HEK293 (cell line): ENCODE measurements at regions not wholly inside any gene's neighbourhood (a gene's known extent, or its start where the extent isn't known, plus 50 kb on each side); places are given as distances from the start of the nearest gene placed in this dataset.
"Not testable (repeated sequence)": the region's sequence is repeated elsewhere in the genome, so short reads cannot be mapped to it uniquely, and the experiment has no call there.

Experiments
- CTCF ChIA-PET: fragments of 350-600 bp; formaldehyde crosslinking; extraction: SDS; loops from one replicate; lab custom pipeline; 2021; ENCODE audit warnings: antibody characterized with exemption; lab: Yijun Ruan, JAX
- POLR2A ChIA-PET: fragments of 300-600 bp; formaldehyde crosslinking; extraction: SDS; loops from one replicate; lab custom pipeline; 2020; ENCODE audit warnings: antibody characterized with exemption, inconsistent platforms; lab: Yijun Ruan, JAX
- H3K27ac ChIP-seq: fragments of 200-500 bp; sonication (Bioruptor generic); 2 replicates; pipeline ENCODE4 v1.5.1; 2014; ENCODE audit warnings: low read depth, low read length, control low read depth, inconsistent platforms; ENCODE audit errors: extremely low read depth
- H3K36me3 ChIP-seq, 2 experiments: fragments of 200-500 bp in 1 of 2; sonication (Bioruptor generic) in 1 of 2; 1 replicate in 1 of 2; 2 replicates in 1 of 2; pipeline ENCODE4 v1.5.1; 2014 to 2017; ENCODE audit warnings: inconsistent platforms in 2 of 2, low read length in 2 of 2; ENCODE audit not compliant: control insufficient read depth in 2 of 2, insufficient read depth in 1 of 2
- H3K4me1 ChIP-seq: fragments of 200-500 bp; sonication (Bioruptor generic); 2 replicates; pipeline ENCODE4 v1.5.1; 2014; ENCODE audit warnings: mild to moderate bottlenecking, low read length, inconsistent platforms; ENCODE audit not compliant: control insufficient read depth, insufficient read depth
- H3K4me3 ChIP-seq: 2 replicates; pipeline ENCODE4 v1.5.1; 2011; ENCODE audit warnings: low read depth, mild to moderate bottlenecking, control low read depth, low read length, moderate library complexity
- H3K9me3 ChIP-seq: fragments of 200-500 bp; sonication (Bioruptor generic); 2 replicates; pipeline ENCODE4 v1.5.1; 2014; ENCODE audit warnings: low read depth, low read length, inconsistent platforms; ENCODE audit not compliant: control insufficient read depth, insufficient read depth
- AEBP2 ChIP-seq: fragments of 450-650 bp; formaldehyde crosslinking; IDR thresholded peaks from 2 replicates; pipeline ENCODE4 v1.5.1; 2016; ENCODE audit warnings: missing biosample characterization, missing genetic modification characterization, borderline replicate concordance
- KLF7 ChIP-seq: fragments of 450-650 bp; formaldehyde crosslinking; IDR thresholded peaks from 2 replicates; pipeline ENCODE4 v1.5.1; 2016; ENCODE audit warnings: missing biosample characterization, missing genetic modification characterization, borderline replicate concordance
- ZBTB11 ChIP-seq: fragments of 450-650 bp; formaldehyde crosslinking; conservative IDR thresholded peaks from 2 replicates; pipeline ENCODE4 v1.5.1; 2016; ENCODE audit warnings: low read depth, missing biosample characterization, missing genetic modification characterization
- ZNF114 ChIP-seq: fragments of 450-650 bp; formaldehyde crosslinking; IDR thresholded peaks from 2 replicates; pipeline ENCODE4 v1.5.0; 2017; ENCODE audit warnings: missing biosample characterization, missing genetic modification characterization
- ZNF16 ChIP-seq: fragments of 450-650 bp; formaldehyde crosslinking; IDR thresholded peaks from 2 replicates; pipeline ENCODE4 v1.5.1; 2016; ENCODE audit warnings: low read depth, missing biosample characterization, missing genetic modification characterization
- ZNF248 ChIP-seq: fragments of 450-650 bp; formaldehyde crosslinking; IDR thresholded peaks from 2 replicates; pipeline ENCODE4 v1.5.1; 2017; ENCODE audit warnings: missing biosample characterization, missing genetic modification characterization
- ZNF335 ChIP-seq: fragments of 450-650 bp; formaldehyde crosslinking; conservative IDR thresholded peaks from 2 replicates; pipeline ENCODE4 v1.5.1; 2016; ENCODE audit warnings: missing biosample characterization, missing genetic modification characterization
- ZNF488 ChIP-seq: fragments of 450-650 bp; formaldehyde crosslinking; IDR thresholded peaks from 2 replicates; pipeline ENCODE4 v1.5.1; 2016; ENCODE audit warnings: missing biosample characterization, missing genetic modification characterization
- ZNF514 ChIP-seq: fragments of 450-650 bp; formaldehyde crosslinking; IDR thresholded peaks from 2 replicates; pipeline ENCODE4 v1.5.1; 2016; ENCODE audit warnings: missing biosample characterization, missing genetic modification characterization
- ZNF529 ChIP-seq: fragments of 450-650 bp; formaldehyde crosslinking; IDR thresholded peaks from 2 replicates; pipeline ENCODE4 v1.5.1; 2017; ENCODE audit warnings: missing genetic modification characterization, missing biosample characterization; ENCODE audit not compliant: insufficient replicate concordance
- ZNF530 ChIP-seq: fragments of 450-650 bp; formaldehyde crosslinking; IDR thresholded peaks from 2 replicates; pipeline ENCODE4 v1.5.1; 2016; ENCODE audit warnings: low read depth, missing biosample characterization, missing genetic modification characterization
- ZNF623 ChIP-seq: fragments of 450-650 bp; formaldehyde crosslinking; IDR thresholded peaks from 2 replicates; pipeline ENCODE4 v1.5.1; 2016; ENCODE audit warnings: missing biosample characterization, missing genetic modification characterization
- ZNF658 ChIP-seq: fragments of 450-650 bp; formaldehyde crosslinking; IDR thresholded peaks from 2 replicates; pipeline ENCODE4; 2016; ENCODE audit warnings: missing biosample characterization, missing genetic modification characterization
- ZNF747 ChIP-seq: fragments of 450-650 bp; formaldehyde crosslinking; IDR thresholded peaks from 2 replicates; pipeline ENCODE4 v1.5.1; 2016; ENCODE audit warnings: missing biosample characterization, missing genetic modification characterization
- ZSCAN5A ChIP-seq: fragments of 450-650 bp; formaldehyde crosslinking; IDR thresholded peaks from 2 replicates; pipeline ENCODE4 v1.5.1; 2016; ENCODE audit warnings: missing biosample characterization, missing genetic modification characterization
- ZXDB ChIP-seq: fragments of 450-650 bp; formaldehyde crosslinking; IDR thresholded peaks from 2 replicates; pipeline ENCODE4 v1.5.1; 2016; ENCODE audit warnings: missing biosample characterization, missing genetic modification characterization

- TF ChIP-seq ZNF658, result no peak
- no peak for TF ChIP-seq ZSCAN5A (tag by site-specific recombination)
- TF ChIP-seq AEBP2, result no peak
- no peak for TF ChIP-seq ZNF488
- TF ChIP-seq ZBTB11, result no peak
- TF ChIP-seq ZNF514 (tag by site-specific recombination), result no peak
Observed at GRCh38 chr2:49693961-49694360, 539.6 kb upstream of the FSHR start (continued).

GRCh38 chr2:49692022-49692421 is 537.7 kb upstream of the FSHR start:
- H3K36me3 ChIP-seq, CTCF ChIA-PET, POLR2A ChIA-PET, H3K4me3 ChIP-seq, H3K9me3 ChIP-seq, H3K4me1 ChIP-seq, H3K27ac ChIP-seq: not testable (repeated sequence)

GRCh38 chr2:49687918-49688317 is 533.6 kb upstream of the FSHR start:
- H3K4me3 ChIP-seq, result no peak overlapping the region
- H3K9me3 ChIP-seq, result no peaks in the 10 kb centered on the region
- ChIA-PET CTCF (interaction anchor here (0.7 to 1.3 kb wide), 3 partner anchors 59 to 716 kb away, joined by 3 to 4 read pairs (median 3); no protein-coding TSS in a partner anchor), POLR2A (interaction anchor here (0.7 kb wide), 1 partner anchor 38 kb away, joined by 4 read pairs; no protein-coding TSS in a partner anchor)
- no peak overlapping the region for H3K27ac ChIP-seq
- TF ChIP-seq ZNF623 (tag by site-specific recombination) (no peak), KLF7 (tag by site-specific recombination) (no peak), ZNF248 (tag by site-specific recombination) (no peak), ZNF529 (tag by site-specific recombination) (no peak), ZNF114 (tag by site-specific recombination) (no peak), ZXDB (no peak), ZNF530 (no peak), ZNF335 (tag by site-specific recombination) (no peak), ZNF747 (tag by site-specific recombination) (no peak), ZNF16 (tag by site-specific recombination) (no peak)
- H3K4me1 ChIP-seq, result no peaks in the 10 kb centered on the region
- H3K36me3 ChIP-seq, result no peaks in the 10 kb centered on the region
